Breast epithelium (tissue), 3 donors: ENCODE measurements at regions not wholly inside any gene's neighbourhood (a gene's known extent, or its start where the extent isn't known, plus 50 kb on each side); places are given as distances from the start of the nearest gene placed in this dataset.

Source experiments
- CTCF ChIP-seq, 3 donors: fragments of 450-650 bp; IDR thresholded peaks; one replicate each; pipeline ENCODE4 v1.5.1; 2016 to 2017; ENCODE audit warnings: antibody characterized with exemption in 3 of 3, mild to moderate bottlenecking in 3 of 3, moderate library complexity in 3 of 3
- POLR2A ChIP-seq: fragments of 450-650 bp; IDR thresholded peaks from one replicate; pipeline ENCODE4 v1.6.1; 2016; ENCODE audit warnings: antibody characterized with exemption, mild to moderate bottlenecking, moderate library complexity
- POLR2AphosphoS5 ChIP-seq, 3 donors: sonication (generic); formaldehyde crosslinking; IDR thresholded peaks; one replicate each; pipeline ENCODE4 v1.6.1; 2017; ENCODE audit warnings: antibody characterized with exemption in 3 of 3

- no peak for TF ChIP-seq CTCF (IDR thresholded peaks at IDR 0.05)
- no peak for TF ChIP-seq POLR2A
- TF ChIP-seq POLR2AphosphoS5 (IDR thresholded peaks at IDR 0.05): no peak
Observed at GRCh38 chr14:105909046-105909827, 382.9 kb downstream of the TMEM121 start.
